CD4-positive, alpha-beta T cell treated with Interferon alpha-2 for 1 hour (primary cell): ENCODE measurements at regions not wholly inside any gene's neighbourhood (a gene's known extent, or its start where the extent isn't known, plus 50 kb on each side); places are given as distances from the start of the nearest gene placed in this dataset.
"Not testable (repeated sequence)": the region's sequence is repeated elsewhere in the genome, so short reads cannot be mapped to it uniquely, and the experiment has no call there.

Experiments used
- DNase-seq, 2 donors: peaks; one replicate each; pipeline ENCODE4 v3.0.0-alpha.2; 2020 to 2022

- no peak for DNase-seq
Measured at GRCh38 chr15:100769043-100769974, 110.3 kb upstream of the ALDH1A3 start.

DNA sequence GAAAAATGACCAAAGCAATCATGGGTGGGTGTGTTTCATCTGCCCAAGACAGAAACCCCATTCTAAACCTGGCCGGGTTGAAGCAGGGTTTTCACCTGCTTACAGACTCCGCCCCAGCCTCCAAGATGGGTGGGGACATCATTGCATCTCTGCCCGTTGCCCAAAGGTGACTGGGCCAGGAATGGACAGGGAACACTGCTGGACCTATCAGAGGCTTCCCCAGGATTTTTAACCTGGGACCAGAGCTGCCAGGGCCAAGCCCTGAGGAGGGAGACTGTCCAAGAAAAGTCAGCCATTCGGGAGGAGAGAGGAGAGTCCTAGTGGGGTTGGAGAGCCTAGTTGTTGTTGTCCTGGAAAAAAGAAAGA lies 109.7 kb upstream of the ALDH1A3 start:
- DNase-seq = no peak

- DNase-seq = no peak
Measured at GRCh38 chr15:100770661-100771584, 108.7 kb upstream of the ALDH1A3 start.

DNA sequence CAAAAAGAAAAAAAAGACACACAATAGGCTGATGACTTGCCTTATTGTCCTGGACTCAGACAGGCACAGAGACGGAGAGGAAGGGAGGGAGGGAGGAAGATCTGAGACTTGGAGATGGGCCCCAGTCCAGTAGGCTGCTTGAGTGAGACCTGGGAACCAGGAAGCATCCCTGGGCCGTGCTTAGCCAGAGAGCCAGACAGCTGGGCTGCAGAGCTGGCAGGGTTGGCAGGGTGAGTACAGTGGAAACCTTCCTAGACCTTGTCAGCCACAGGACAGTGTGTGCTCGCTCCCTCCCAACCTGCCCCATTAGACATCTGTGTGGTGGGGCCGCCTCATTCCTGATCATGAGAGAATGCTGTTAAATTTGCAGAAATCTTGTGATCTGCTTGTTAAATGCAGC lies 107.9 kb upstream of the ALDH1A3 start:
- DNase-seq = no peak

GRCh38 chr15:100772478-100772877 lies 107.2 kb upstream of the ALDH1A3 start:
- no peak for DNase-seq

DNA sequence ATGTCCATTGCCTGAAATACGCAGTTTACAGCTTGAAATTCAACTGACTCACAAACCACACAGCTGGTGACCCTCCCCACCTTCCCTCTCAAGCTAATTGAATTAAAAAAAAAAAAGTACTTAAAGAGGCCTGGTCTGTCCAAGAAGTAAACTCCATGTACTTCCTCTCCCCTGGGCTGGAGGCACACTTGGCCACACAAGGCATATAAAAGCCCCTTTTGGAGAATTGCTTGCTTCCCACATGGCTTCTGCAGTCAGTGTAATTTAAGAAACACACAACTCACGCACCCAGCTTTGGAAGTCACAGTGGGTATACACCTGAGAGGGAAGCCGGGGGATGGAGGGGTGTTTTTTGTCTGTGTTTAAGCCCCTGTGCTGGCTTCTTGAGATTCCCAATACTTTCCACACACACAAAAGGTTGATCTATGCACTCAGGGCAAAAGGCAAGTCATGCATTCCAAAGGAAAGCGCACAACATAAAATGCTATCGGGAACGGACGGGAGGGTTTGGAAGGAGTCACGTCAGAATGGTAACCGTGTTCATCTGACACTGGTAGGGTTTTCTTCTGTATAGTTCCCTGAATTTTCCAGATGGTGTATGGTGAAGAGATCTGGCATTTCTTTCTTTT lies 106.6 kb upstream of the ALDH1A3 start:
- no peak for DNase-seq

- DNase-seq = not testable (repeated sequence)
Measured at GRCh38 chr15:100774044-100774443, 105.6 kb upstream of the ALDH1A3 start.

- DNase-seq = no peak
Measured at GRCh38 chr15:100775581-100776185, 103.9 kb upstream of the ALDH1A3 start.

DNA sequence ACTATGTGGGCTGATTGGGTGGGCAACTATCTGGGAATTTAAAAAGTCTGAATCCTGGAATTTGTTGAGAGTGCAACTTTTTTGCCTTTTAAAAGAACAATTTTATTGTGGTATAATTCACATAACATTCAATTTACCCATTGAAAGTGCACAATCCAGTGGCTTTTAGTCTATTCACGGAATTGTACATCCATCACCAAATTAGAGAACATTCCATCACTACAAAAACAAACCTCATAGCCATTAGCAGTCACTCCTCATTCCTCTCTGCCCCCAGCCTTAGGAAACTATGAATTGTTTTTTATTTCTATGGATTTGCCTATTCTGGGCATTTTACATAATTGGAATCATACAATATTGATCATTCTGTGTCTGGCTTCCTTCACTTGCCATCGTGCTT lies 101.8 kb upstream of the ALDH1A3 start:
- DNase-seq = no peak

GRCh38 chr15:100778831-100779288 lies 100.8 kb upstream of the ALDH1A3 start:
- DNase-seq = no peak

GRCh38 chr15:100779331-100780207 lies 100.1 kb upstream of the ALDH1A3 start:
- no peak for DNase-seq

DNA sequence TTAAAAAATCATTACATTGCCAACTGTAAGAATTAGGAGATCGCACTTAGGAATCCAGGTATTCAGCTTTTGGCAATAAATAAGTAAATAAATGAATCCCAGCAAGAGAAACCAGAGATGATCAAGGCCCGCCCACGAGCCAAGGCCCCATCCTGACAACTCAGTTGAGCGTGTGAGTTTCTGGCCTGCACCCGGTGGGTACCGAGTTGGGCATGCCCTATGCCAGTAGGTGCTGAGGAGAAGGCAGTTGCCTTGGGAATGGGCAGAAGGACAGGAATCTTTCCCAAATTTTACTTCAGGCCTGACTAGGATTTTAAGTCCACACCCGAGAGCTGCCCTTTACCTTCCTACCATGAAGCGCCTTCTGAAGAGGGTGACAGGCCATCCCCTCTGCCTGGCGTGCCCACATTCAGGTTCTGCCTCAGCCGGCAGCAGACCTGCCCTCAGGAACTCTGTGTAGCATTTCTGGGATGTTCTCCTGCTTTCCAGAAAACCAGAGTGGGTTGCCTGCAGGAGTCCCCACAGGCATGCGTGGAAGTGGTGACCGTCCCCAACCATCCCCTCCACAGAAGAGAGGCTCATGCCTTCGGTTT lies 99.3 kb upstream of the ALDH1A3 start:
- no peak for DNase-seq

- no peak for DNase-seq
Measured at GRCh38 chr15:100781061-100781960, 98.3 kb upstream of the ALDH1A3 start.

- DNase-seq = no peak
Measured at GRCh38 chr15:100781961-100782530, 97.6 kb upstream of the ALDH1A3 start.

GRCh38 chr15:100783291-100783690 lies 96.3 kb upstream of the ALDH1A3 start:
- no peak for DNase-seq

DNA sequence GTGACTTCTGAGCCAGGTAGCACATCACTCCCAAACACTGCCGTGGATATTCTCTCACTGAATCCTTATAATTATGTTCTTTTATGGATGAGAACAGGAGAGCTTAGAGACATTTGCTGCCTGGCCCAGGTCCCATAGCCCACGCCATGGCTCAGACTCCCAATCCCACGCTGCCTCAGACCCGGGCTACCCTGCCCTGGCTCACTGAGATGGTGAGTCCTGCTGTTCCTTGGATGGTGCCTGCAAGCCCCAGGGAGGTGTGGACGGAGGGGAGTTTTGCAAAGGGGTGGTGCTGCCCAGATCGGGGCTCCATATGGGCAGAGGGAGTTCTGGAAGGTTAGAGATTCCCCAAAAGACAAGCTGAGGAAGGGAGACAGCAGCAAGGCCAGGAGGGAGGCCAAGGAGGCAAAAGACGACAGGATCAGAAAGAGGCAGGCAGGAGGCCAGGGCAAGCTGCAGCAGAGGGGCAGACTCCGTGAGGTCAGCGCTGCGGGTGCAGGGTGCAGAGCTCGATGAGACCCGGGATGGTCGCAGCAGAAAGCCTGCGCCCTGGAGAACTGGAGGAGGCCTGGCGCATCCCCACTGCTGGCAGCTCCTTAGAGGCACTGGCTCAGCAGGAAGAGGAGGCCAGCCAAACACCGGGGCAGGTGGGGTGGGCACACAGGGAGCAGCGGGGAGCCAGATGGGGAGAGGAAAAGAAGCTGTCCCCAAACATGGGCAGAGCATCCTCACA lies 95.7 kb upstream of the ALDH1A3 start:
- no peak for DNase-seq

- DNase-seq = no peak
Measured at GRCh38 chr15:100784493-100785180, 95.0 kb upstream of the ALDH1A3 start.
